K562 (cell line): ENCODE measurements at regions not wholly inside any gene's neighbourhood (a gene's known extent, or its start where the extent isn't known, plus 50 kb on each side); places are given as distances from the start of the nearest gene placed in this dataset.

Experiments
- CAMTA2 ChIP-seq: fragments of 250-450 bp; sonication (Bioruptor Pico); conservative IDR thresholded peaks from 2 replicates; pipeline ENCODE4 v1.5.1; 2022
- E2F6 ChIP-seq, 2 experiments: IDR thresholded peaks; 2 replicates each; pipeline ENCODE4 v1.6.1; 2011; ENCODE audit warnings: borderline replicate concordance in 1 of 2, control low read depth in 1 of 2, low read depth in 1 of 2, low read length in 1 of 2, mild to moderate bottlenecking in 1 of 2, mixed read lengths in 1 of 2, moderate library complexity in 1 of 2; ENCODE audit not compliant: insufficient read depth in 1 of 2, insufficient read length in 1 of 2, poor library complexity in 1 of 2, severe bottlenecking in 1 of 2; ENCODE audit errors: extremely low read depth in 1 of 2
- ELF1 ChIP-seq: fragments of 200-800 bp; sonication (Bioruptor generic); IDR thresholded peaks from 2 replicates; pipeline ENCODE4 v1.6.1; 2016; ENCODE audit warnings: missing genetic modification characterization, missing compliant biosample characterization
- GTF2E2 ChIP-seq: fragments of 200-800 bp; sonication (Bioruptor generic); IDR thresholded peaks from 2 replicates; pipeline ENCODE4 v1.6.1; 2016; ENCODE audit warnings: missing genetic modification characterization, missing compliant biosample characterization
- HCFC1 ChIP-seq: IDR thresholded peaks from 2 replicates; pipeline ENCODE4 v1.6.1; 2012; ENCODE audit warnings: low read depth, low read length, improper control_type of control experiment
- HDAC1 ChIP-seq, 2 experiments: fragments of 450-650 bp; IDR thresholded peaks; 2 replicates each; pipeline ENCODE4 v1.6.1; 2016 to 2017; ENCODE audit warnings: inconsistent platforms in 1 of 2, mild to moderate bottlenecking in 1 of 2, moderate library complexity in 1 of 2
- MYBL2 ChIP-seq, 2 experiments: fragments of 450-650 bp in 1 of 2; sonication (generic) in 1 of 2; formaldehyde crosslinking in 1 of 2; IDR thresholded peaks; 2 replicates each; pipeline versions ENCODE4 v1.6.1 to v1.8.1; 2017 to 2022; ENCODE audit warnings: borderline replicate concordance in 1 of 2, inconsistent platforms in 1 of 2, low read depth in 1 of 2, mild to moderate bottlenecking in 1 of 2, missing genetic modification reagents in 1 of 2, moderate library complexity in 1 of 2
- SREBF1 ChIP-seq: fragments of 150-350 bp; IDR thresholded peaks from 2 replicates; pipeline ENCODE4 v1.6.1; 2014; ENCODE audit warnings: antibody characterized with exemption, low read depth, low read length, borderline replicate concordance
- ZNF23 ChIP-seq: fragments of 250-450 bp; sonication (Bioruptor Pico); IDR thresholded peaks from 2 replicates; pipeline ENCODE4 v1.4.0; 2020; ENCODE audit warnings: mild to moderate bottlenecking

- TF ChIP-seq MYBL2 (IDR thresholded peaks at IDR 0.05; ENCODE audit: low read depth) (no peak), MYBL2 (CRISPR knock-in tag; IDR thresholded peaks at IDR 0.05; ENCODE audit: borderline replicate concordance) (no peak), HCFC1 (no peak), GTF2E2 (no peak), HDAC1 (IDR thresholded peaks at IDR 0.05) (no peak), CAMTA2 (CRISPR knock-in tag) (no peak), E2F6 (IDR thresholded peaks at IDR 0.05; ENCODE audit: borderline replicate concordance in 1 of 2, extremely low read depth in 1 of 2, insufficient read depth in 1 of 2, insufficient read length in 1 of 2, low read depth in 1 of 2, low read length in 1 of 2, poor library complexity in 1 of 2, severe bottlenecking in 1 of 2) (no peak), ZNF23 (no peak), ELF1 (tag) (no peak), SREBF1 (no peak)
Observed at GRCh38 chr6:82507112-82507511, 143.5 kb downstream of the TPBG start.
